ENCODE measurements at regions not wholly inside any gene's neighbourhood (a gene's known extent, or its start where the extent isn't known, plus 50 kb on each side); places are given as distances from the start of the nearest gene placed in this dataset.
"Not testable (repeated sequence)": the region's sequence is repeated elsewhere in the genome, so short reads cannot be mapped to it uniquely, and the experiment has no call there.

DNA sequence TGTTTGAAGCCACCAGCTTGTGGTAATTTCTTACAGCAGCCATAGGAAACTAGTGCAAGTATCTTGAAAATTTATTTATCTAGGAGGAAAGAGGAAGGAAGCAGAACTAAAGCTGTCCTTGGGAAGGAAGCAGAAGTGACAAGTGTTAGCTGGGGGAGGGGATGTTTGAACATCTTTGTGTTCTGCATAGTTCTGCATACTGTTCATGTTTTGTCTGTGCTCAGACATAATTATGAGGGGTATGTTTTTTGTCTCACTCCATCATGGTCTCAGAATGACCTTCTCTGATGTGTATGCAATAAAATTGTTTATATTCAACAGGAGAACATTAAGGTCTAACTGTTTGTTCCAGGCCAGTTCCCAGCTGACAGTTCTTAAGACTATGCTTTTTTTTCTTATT lies 606.5 kb downstream of the GALC start:
- no peak for DNase-seq (ENCODE audit: low spot score)
- Histone ChIP-seq H4K20me1 (ENCODE audit: insufficient read depth, poor library complexity, severe bottlenecking) (no peaks in the 10 kb centered on the region), H3K4me1 (ENCODE audit: insufficient read depth) (no peaks in the 10 kb centered on the region), H3K27me3 (no peaks in the 10 kb centered on the region), H3K79me2 (no peaks in the 10 kb centered on the region), H3K9me2 (replicated peaks; ENCODE audit: insufficient read depth) (no peaks in the 10 kb centered on the region), H2AFZ (no peak overlapping the region), H3K9me3 (ENCODE audit: low read depth) (peaks cover 8% of the 10 kb centered on the region), H3K27ac (no peak overlapping the region), H3K4me3 (no peak overlapping the region), H3K4me2 (no peak overlapping the region), H3K36me3 (replicated peaks; ENCODE audit: insufficient read depth, low read depth) (no peaks in the 10 kb centered on the region)
- TF ChIP-seq, protein P1, sequence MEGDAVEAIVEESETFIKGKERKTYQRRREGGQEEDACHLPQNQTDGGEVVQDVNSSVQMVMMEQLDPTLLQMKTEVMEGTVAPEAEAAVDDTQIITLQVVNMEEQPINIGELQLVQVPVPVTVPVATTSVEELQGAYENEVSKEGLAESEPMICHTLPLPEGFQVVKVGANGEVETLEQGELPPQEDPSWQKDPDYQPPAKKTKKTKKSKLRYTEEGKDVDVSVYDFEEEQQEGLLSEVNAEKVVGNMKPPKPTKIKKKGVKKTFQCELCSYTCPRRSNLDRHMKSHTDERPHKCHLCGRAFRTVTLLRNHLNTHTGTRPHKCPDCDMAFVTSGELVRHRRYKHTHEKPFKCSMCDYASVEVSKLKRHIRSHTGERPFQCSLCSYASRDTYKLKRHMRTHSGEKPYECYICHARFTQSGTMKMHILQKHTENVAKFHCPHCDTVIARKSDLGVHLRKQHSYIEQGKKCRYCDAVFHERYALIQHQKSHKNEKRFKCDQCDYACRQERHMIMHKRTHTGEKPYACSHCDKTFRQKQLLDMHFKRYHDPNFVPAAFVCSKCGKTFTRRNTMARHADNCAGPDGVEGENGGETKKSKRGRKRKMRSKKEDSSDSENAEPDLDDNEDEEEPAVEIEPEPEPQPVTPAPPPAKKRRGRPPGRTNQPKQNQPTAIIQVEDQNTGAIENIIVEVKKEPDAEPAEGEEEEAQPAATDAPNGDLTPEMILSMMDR (IDR thresholded peaks at IDR 0.05; ENCODE audit: poor library complexity), result no peak
- TF ChIP-seq EZH2 (IDR thresholded peaks at IDR 0.05; ENCODE audit: borderline replicate concordance) (no peak), EZH2phosphoT487 (IDR thresholded peaks at IDR 0.05; ENCODE audit: low read depth, severe bottlenecking, unreplicated experiment) (no peak)

DNA sequence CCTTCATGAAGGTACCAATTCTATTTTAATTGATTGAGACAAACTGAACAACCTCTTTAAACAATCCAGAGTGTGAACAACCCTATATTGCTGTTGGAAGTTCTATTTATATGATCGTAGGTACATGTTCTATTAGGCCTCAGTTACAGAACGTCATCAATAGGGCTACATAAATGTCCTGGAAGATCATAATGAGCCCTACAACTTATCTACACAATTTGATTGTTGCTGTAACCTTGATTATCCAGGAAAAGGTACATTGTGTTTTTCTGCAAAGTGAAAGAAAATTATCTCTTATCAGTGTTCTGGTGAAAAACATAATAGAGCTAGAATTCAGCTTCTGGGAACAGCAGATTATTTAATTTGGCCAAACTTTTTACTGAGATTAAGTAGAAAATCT lies 612.9 kb downstream of the GALC start:
- 89% methylated on average over 2 of the region's 2 CpGs for WGBS (ENCODE audit: low lambda C conversion rate, missing lambda C conversion rate)

DNA sequence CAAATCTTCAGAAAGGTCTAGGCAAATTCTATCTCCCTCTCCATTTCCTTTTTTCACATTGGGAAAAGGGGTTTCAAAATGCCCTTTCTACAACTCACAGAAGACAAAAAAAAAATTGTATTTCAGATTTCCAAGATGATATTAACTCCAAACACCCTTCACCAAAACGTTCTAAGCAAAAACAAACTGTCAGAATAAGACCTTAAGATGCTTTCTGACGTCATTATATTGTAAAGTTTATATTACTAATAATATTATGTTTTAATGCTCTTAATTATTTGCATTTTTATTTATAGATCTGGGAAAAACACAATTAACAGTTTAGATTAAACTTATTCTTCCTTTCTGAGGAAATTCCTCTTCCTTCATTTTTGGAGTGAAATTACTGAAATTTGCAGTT lies 624.2 kb downstream of the GALC start:
- no peaks in the 10 kb centered on the region for H3K79me2 ChIP-seq
- no peak overlapping the region for H2AFZ ChIP-seq
- no peaks in the 10 kb centered on the region for H3K36me3 ChIP-seq (replicated peaks; ENCODE audit: insufficient read depth, low read depth)
- WGBS (ENCODE audit: low lambda C conversion rate, missing lambda C conversion rate), result 72% methylated on average over 2 of the region's 2 CpGs
- H3K4me1 ChIP-seq (ENCODE audit: insufficient read depth), result no peaks in the 10 kb centered on the region
- no peak overlapping the region for H3K4me3 ChIP-seq
- no peaks in the 10 kb centered on the region for H3K27me3 ChIP-seq
- no peak for TF ChIP-seq EZH2 (IDR thresholded peaks at IDR 0.05; ENCODE audit: borderline replicate concordance)
- no peak for TF ChIP-seq EZH2phosphoT487 (IDR thresholded peaks at IDR 0.05; ENCODE audit: low read depth, severe bottlenecking, unreplicated experiment)
- TF ChIP-seq, protein P1 (IDR thresholded peaks at IDR 0.05; ENCODE audit: poor library complexity), result no peak
- no peak overlapping the region for H3K4me2 ChIP-seq
- no peaks in the 10 kb centered on the region for H3K9me3 ChIP-seq (ENCODE audit: low read depth)
- no peaks in the 10 kb centered on the region for H4K20me1 ChIP-seq (ENCODE audit: insufficient read depth, poor library complexity, severe bottlenecking)
- no peak overlapping the region for H3K27ac ChIP-seq
- no peaks in the 10 kb centered on the region for H3K9me2 ChIP-seq (replicated peaks; ENCODE audit: insufficient read depth)
- no peak for DNase-seq (ENCODE audit: low spot score)

More for the DNA sequence above, 612.9 kb downstream of the GALC start:
- no peak for DNase-seq (ENCODE audit: low spot score)
- Histone ChIP-seq H3K4me2 (no peak overlapping the region), H3K9me3 (ENCODE audit: low read depth) (peaks cover 8% of the 10 kb centered on the region), H3K27me3 (no peaks in the 10 kb centered on the region), H3K4me3 (no peak overlapping the region), H4K20me1 (ENCODE audit: insufficient read depth, poor library complexity, severe bottlenecking) (no peaks in the 10 kb centered on the region), H3K79me2 (no peaks in the 10 kb centered on the region), H3K4me1 (ENCODE audit: insufficient read depth) (no peaks in the 10 kb centered on the region), H3K36me3 (replicated peaks; ENCODE audit: insufficient read depth, low read depth) (no peaks in the 10 kb centered on the region), H2AFZ (no peak overlapping the region), H3K9me2 (replicated peaks; ENCODE audit: insufficient read depth) (no peaks in the 10 kb centered on the region), H3K27ac (no peak overlapping the region)
- TF ChIP-seq EZH2phosphoT487 (IDR thresholded peaks at IDR 0.05; ENCODE audit: low read depth, severe bottlenecking, unreplicated experiment) (no peak), EZH2 (IDR thresholded peaks at IDR 0.05; ENCODE audit: borderline replicate concordance) (no peak)
- TF ChIP-seq, protein P1 (IDR thresholded peaks at IDR 0.05; ENCODE audit: poor library complexity), result no peak

DNA sequence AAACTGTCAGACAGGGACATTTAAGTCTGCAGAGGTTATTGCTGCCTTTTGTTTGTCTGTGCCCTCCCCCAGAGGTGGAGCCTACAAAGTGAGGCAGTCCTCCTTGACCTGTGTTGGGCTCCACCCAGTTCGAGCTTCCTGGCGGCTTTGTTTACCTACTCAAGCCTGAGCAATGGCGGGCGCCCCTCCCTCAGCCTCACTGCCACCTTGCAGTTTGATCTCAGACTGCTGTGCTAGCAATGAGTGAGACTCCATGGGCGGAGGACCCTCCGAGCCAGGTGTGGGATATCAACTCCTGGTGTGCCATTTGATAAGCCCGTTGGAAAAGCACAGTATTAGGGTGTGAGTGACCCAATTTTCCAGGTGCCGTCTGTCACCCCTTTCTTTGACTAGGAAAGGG lies 632.7 kb downstream of the GALC start:
- H3K36me3 ChIP-seq (replicated peaks; ENCODE audit: insufficient read depth, low read depth); H3K4me2 ChIP-seq; H3K4me3 ChIP-seq; H3K27me3 ChIP-seq; DNase-seq (ENCODE audit: low spot score); H3K27ac ChIP-seq; H3K9me2 ChIP-seq (replicated peaks; ENCODE audit: insufficient read depth); H2AFZ ChIP-seq; H3K9me3 ChIP-seq (ENCODE audit: low read depth); H4K20me1 ChIP-seq (ENCODE audit: insufficient read depth, poor library complexity, severe bottlenecking); H3K4me1 ChIP-seq (ENCODE audit: insufficient read depth); H3K79me2 ChIP-seq: not testable (repeated sequence)
- 97% methylated on average over 8 of the region's 8 CpGs for WGBS (ENCODE audit: low lambda C conversion rate, missing lambda C conversion rate)

Measured in hepatocyte (in vitro differentiated cells).